Lung (tissue), 11 donors: ENCODE measurements at regions not wholly inside any gene's neighbourhood (a gene's known extent, or its start where the extent isn't known, plus 50 kb on each side); places are given as distances from the start of the nearest gene placed in this dataset.

ENCODE experiments used
- ATAC-seq: fragments of 200-7000 bp; cut with Tn5 transposase; one replicate; pipeline ENCODE4 v1.9.1; 2020; ENCODE audit warnings: moderate number of reproducible peaks; ENCODE audit not compliant: insufficient read depth, low FRiP score
- DNase-seq, 3 donors: peaks; one replicate each; pipeline ENCODE4 v3.0.0-alpha.2; 2013 to 2017
- H3K27ac ChIP-seq, 2 donors: one replicate each; pipeline ENCODE4 v1.5.1; 2013; ENCODE audit warnings: mild to moderate bottlenecking in 2 of 2, moderate library complexity in 2 of 2, control low read depth in 1 of 2, inconsistent platforms in 1 of 2, low read depth in 1 of 2, low read length in 1 of 2
- H3K27me3 ChIP-seq, 3 donors: one replicate each; pipeline ENCODE4 v1.5.1; 2013; ENCODE audit warnings: low read length in 2 of 3; ENCODE audit not compliant: control insufficient read depth in 3 of 3, insufficient read depth in 3 of 3
- H3K36me3 ChIP-seq, 4 donors: one replicate each; pipeline ENCODE4 v1.5.1; 2013; ENCODE audit warnings: low read length in 4 of 4, mild to moderate bottlenecking in 1 of 4, moderate library complexity in 1 of 4; ENCODE audit not compliant: control insufficient read depth in 4 of 4, insufficient read depth in 4 of 4
- H3K4me1 ChIP-seq, 5 donors: one replicate each; pipeline ENCODE4 v1.5.1; 2013; ENCODE audit warnings: low read length in 5 of 5, mild to moderate bottlenecking in 2 of 5, moderate library complexity in 1 of 5; ENCODE audit not compliant: control insufficient read depth in 5 of 5, insufficient read depth in 5 of 5
- H3K4me3 ChIP-seq: one replicate; pipeline ENCODE4 v1.5.1; 2013; ENCODE audit warnings: mild to moderate bottlenecking, control low read depth, moderate library complexity
- H3K9ac ChIP-seq, 2 donors: one replicate each; pipeline ENCODE4 v1.5.1; 2013; ENCODE audit warnings: low read length in 2 of 2, control low read depth in 1 of 2; ENCODE audit not compliant: insufficient read depth in 1 of 2
- H3K9me3 ChIP-seq, 4 donors: one replicate each; pipeline ENCODE4 v1.5.1; 2013; ENCODE audit warnings: low read length in 3 of 4, mild to moderate bottlenecking in 1 of 4, moderate library complexity in 1 of 4; ENCODE audit not compliant: control insufficient read depth in 4 of 4, insufficient read depth in 3 of 4
- CTCF ChIP-seq: IDR thresholded peaks from 2 replicates; pipeline ENCODE4 v1.5.1; 2012; ENCODE audit warnings: mild to moderate bottlenecking; ENCODE audit errors: control extremely low read depth, extremely low read depth
- WGBS, 2 donors: extraction: QIAGEN DNeasy Blood & Tissue Kit; methylation state at CpG; one replicate each; pipeline ENCODE4 v1.1.7; 2013; 5-methylcytosine and 5-hydroxymethylcytosine counted together
- donor health status: control.
- donor health status: control.
- donor health status: Bipolar disorder and iron deficiency.
- donor health status: healthy.
- donor health status: DM: yes; HTN: yes; CAD: no.

- DNase-seq (no peak), ATAC-seq (no peak)
- H3K9ac ChIP-seq: no peak overlapping the region
- no peaks in the 10 kb centered on the region for H3K36me3 ChIP-seq
- no peaks in the 10 kb centered on the region for H3K9me3 ChIP-seq
- WGBS, 2 donors: 83 to 88% methylated on average over 3 of the region's 3 CpGs
- H3K4me1 ChIP-seq: peaks cover 0 to 5% (median 2%) of the 10 kb centered on the region in 5 donors
- H3K27me3 ChIP-seq: no peaks in the 10 kb centered on the region
- no peak for TF ChIP-seq CTCF
- H3K4me3 ChIP-seq: no peak overlapping the region
- H3K27ac ChIP-seq: no peak overlapping the region
Measured at GRCh38 chr3:194025951-194026350, 110.0 kb upstream of the HES1 start.

- TF ChIP-seq CTCF: no peak
Measured at GRCh38 chr3:194028434-194029004, 107.4 kb upstream of the HES1 start.

GRCh38 chr3:194029846-194030245 is 106.1 kb upstream of the HES1 start:
- no peak overlapping the region for H3K4me3 ChIP-seq
- H3K36me3 ChIP-seq: no peaks in the 10 kb centered on the region
- H3K27ac ChIP-seq: no peak overlapping the region
- no peak for DNase-seq
- no peaks in the 10 kb centered on the region for H3K9me3 ChIP-seq
- TF ChIP-seq CTCF: no peak
- ATAC-seq: no peak
- H3K4me1 ChIP-seq: peaks cover 0 to 20% (median 10%) of the 10 kb centered on the region in 5 donors
- no peak overlapping the region for H3K9ac ChIP-seq
- H3K27me3 ChIP-seq: no peaks in the 10 kb centered on the region

More at GRCh38 chr3:194028434-194029004, 107.4 kb upstream of the HES1 start:
- Histone ChIP-seq H3K9me3 (no peaks in the 10 kb centered on the region), H3K27ac (no peak overlapping the region), H3K27me3 (no peaks in the 10 kb centered on the region), H3K4me1 (peaks cover 0 to 22% (median 5%) of the 10 kb centered on the region in 5 donors), H3K36me3 (no peaks in the 10 kb centered on the region), H3K4me3 (no peak overlapping the region), H3K9ac (no peak overlapping the region)
- ATAC-seq (no peak), DNase-seq (no peak)
- WGBS, 2 donors: 90 to 95% methylated on average over 2 of the region's 2 CpGs

GRCh38 chr3:194030372-194030771 is 105.6 kb upstream of the HES1 start:
- no peak for DNase-seq
- Histone ChIP-seq H3K4me3 (no peak overlapping the region), H3K9ac (no peak overlapping the region), H3K27ac (no peak overlapping the region), H3K27me3 (no peaks in the 10 kb centered on the region), H3K9me3 (no peaks in the 10 kb centered on the region), H3K36me3 (no peaks in the 10 kb centered on the region), H3K4me1 (peaks cover 0 to 17% (median 10%) of the 10 kb centered on the region in 5 donors)
- no peak for ATAC-seq
- 83 to 87% methylated on average over 4 of the region's 4 CpGs for WGBS, 2 donors
- no peak for TF ChIP-seq CTCF
